ENCODE measurements at regions not wholly inside any gene's neighbourhood (a gene's known extent, or its start where the extent isn't known, plus 50 kb on each side); places are given as distances from the start of the nearest gene placed in this dataset.

DNA sequence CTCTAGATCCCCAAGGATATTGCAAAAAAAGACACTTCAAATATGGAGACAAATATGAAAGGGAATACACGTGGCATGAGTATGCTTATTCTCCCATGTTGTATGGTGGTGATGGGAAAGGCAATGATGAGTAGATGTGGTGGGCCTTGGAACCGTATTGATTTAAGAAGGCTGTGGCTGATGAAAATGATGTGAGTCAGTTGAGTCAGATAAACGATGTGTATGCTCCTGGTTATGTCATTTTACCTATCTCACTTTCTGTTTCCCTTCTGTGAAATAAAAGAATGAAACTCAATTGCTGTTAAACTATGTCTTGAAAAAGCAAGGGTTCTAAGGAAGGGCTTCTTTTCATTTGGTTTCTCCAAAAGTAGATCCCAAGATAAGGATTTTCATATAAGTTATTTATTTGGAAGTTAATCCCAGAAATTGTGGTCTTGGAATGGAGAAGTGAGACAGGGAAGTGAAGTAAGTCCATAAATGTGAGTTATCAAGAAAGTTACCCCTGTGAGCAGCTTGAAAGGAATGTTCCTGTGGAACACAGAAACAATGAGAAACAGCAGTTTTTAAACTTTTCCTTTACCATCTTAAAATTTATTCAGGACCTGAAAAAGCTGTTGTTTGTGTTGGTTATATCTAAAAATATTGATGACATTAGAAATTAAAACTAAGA, 292.0 kb downstream of the DUSP10 start:
- Histone ChIP-seq H3K9ac (ENCODE audit: low read length in 3 of 3) (no peak overlapping the region), H3K36me3 (ENCODE audit: control insufficient read depth in 2 of 3, insufficient read depth in 3 of 3, low read length in 3 of 3) (no peaks in the 10 kb centered on the region), H3K4me3 (ENCODE audit: low read length in 3 of 3) (no peak overlapping the region), H3K27me3 (ENCODE audit: control insufficient read depth, insufficient read depth, low read length) (no peaks in the 10 kb centered on the region), H3K27ac (ENCODE audit: low read depth in 2 of 2, low read length in 2 of 2) (no peak overlapping the region), H3K4me1 (ENCODE audit: control insufficient read depth in 2 of 3, insufficient read depth in 2 of 3, low read depth in 1 of 3, low read length in 3 of 3) (no peaks in the 10 kb centered on the region), H3K9me3 (ENCODE audit: control insufficient read depth in 2 of 3, insufficient read depth in 1 of 3, low read length in 3 of 3) (no peaks in the 10 kb centered on the region)
- FAIRE-seq (no peak), DNase-seq (no peak)
- TF ChIP-seq, protein P1, sequence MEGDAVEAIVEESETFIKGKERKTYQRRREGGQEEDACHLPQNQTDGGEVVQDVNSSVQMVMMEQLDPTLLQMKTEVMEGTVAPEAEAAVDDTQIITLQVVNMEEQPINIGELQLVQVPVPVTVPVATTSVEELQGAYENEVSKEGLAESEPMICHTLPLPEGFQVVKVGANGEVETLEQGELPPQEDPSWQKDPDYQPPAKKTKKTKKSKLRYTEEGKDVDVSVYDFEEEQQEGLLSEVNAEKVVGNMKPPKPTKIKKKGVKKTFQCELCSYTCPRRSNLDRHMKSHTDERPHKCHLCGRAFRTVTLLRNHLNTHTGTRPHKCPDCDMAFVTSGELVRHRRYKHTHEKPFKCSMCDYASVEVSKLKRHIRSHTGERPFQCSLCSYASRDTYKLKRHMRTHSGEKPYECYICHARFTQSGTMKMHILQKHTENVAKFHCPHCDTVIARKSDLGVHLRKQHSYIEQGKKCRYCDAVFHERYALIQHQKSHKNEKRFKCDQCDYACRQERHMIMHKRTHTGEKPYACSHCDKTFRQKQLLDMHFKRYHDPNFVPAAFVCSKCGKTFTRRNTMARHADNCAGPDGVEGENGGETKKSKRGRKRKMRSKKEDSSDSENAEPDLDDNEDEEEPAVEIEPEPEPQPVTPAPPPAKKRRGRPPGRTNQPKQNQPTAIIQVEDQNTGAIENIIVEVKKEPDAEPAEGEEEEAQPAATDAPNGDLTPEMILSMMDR (IDR thresholded peaks at IDR 0.05; ENCODE audit: borderline replicate concordance, extremely low read depth, insufficient read depth): no peak
- intact Hi-C loops (cut with DNase I): no loop called here

DNA sequence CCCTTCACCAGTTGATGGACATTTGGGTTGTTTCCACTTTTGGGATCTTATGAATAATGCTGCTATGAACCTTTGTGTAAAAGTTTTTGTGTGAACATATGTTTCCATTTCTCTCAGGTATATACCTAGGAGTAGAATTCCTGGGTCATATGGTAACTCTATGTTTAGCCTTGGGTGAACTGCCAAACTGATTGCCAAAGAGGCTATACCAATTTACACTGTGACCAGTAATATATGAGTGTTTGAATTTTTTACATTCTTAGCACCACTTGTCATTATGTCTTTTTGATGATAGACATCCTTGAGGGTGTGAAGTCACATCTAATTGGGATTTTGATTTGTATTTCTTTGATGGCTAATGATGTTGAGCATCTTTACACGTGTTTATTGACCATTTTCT, 290.1 kb downstream of the DUSP10 start:
- H3K9me3 ChIP-seq (ENCODE audit: control insufficient read depth in 2 of 3, insufficient read depth in 1 of 3, low read length in 3 of 3): no peaks in the 10 kb centered on the region
- TF ChIP-seq, protein P1 (IDR thresholded peaks at IDR 0.05; ENCODE audit: borderline replicate concordance, extremely low read depth, insufficient read depth): no peak
- H3K36me3 ChIP-seq (ENCODE audit: control insufficient read depth in 2 of 3, insufficient read depth in 3 of 3, low read length in 3 of 3): no peaks in the 10 kb centered on the region
- intact Hi-C loops (cut with DNase I): no loop called here
- H3K4me1 ChIP-seq (ENCODE audit: control insufficient read depth in 2 of 3, insufficient read depth in 2 of 3, low read depth in 1 of 3, low read length in 3 of 3): no peaks in the 10 kb centered on the region
- no peak for FAIRE-seq
- H3K9ac ChIP-seq (ENCODE audit: low read length in 3 of 3): no peak overlapping the region
- DNase-seq: no peak
- H3K27me3 ChIP-seq (ENCODE audit: control insufficient read depth, insufficient read depth, low read length): no peaks in the 10 kb centered on the region
- no peak overlapping the region for H3K27ac ChIP-seq (ENCODE audit: low read depth in 2 of 2, low read length in 2 of 2)
- no peak overlapping the region for H3K4me3 ChIP-seq (ENCODE audit: low read length in 3 of 3)

DNA sequence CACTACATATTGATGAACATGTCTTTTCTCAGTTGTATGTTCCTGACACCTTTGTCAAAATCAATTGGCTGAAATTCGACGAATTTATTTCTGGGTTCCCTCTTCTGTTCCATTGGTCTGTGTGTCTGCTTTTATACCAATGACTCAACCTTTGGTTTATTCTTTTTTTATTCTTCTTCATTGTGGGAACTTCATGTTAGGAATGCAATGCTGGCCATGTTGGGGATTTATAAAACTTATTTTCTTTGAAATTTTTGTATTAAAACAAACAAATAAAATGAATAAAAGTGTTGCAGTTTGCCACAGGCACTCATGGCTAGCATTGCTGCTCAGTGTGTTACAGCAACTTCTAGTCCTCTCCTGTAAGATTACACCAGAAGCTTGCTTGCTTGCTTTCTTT, 287.8 kb downstream of the DUSP10 start:
- Histone ChIP-seq H3K4me1 (ENCODE audit: control insufficient read depth in 2 of 3, insufficient read depth in 2 of 3, low read depth in 1 of 3, low read length in 3 of 3) (no peaks in the 10 kb centered on the region), H3K36me3 (ENCODE audit: control insufficient read depth in 2 of 3, insufficient read depth in 3 of 3, low read length in 3 of 3) (no peaks in the 10 kb centered on the region), H3K4me3 (ENCODE audit: low read length in 3 of 3) (no peak overlapping the region), H3K27ac (ENCODE audit: low read depth in 2 of 2, low read length in 2 of 2) (no peak overlapping the region), H3K27me3 (ENCODE audit: control insufficient read depth, insufficient read depth, low read length) (no peaks in the 10 kb centered on the region), H3K9ac (ENCODE audit: low read length in 3 of 3) (no peak overlapping the region), H3K9me3 (ENCODE audit: control insufficient read depth in 2 of 3, insufficient read depth in 1 of 3, low read length in 3 of 3) (no peaks in the 10 kb centered on the region)
- DNase-seq (no peak), FAIRE-seq (no peak)
- intact Hi-C loops (cut with DNase I): no loop called here
- TF ChIP-seq, protein P1 (IDR thresholded peaks at IDR 0.05; ENCODE audit: borderline replicate concordance, extremely low read depth, insufficient read depth): no peak

DNA sequence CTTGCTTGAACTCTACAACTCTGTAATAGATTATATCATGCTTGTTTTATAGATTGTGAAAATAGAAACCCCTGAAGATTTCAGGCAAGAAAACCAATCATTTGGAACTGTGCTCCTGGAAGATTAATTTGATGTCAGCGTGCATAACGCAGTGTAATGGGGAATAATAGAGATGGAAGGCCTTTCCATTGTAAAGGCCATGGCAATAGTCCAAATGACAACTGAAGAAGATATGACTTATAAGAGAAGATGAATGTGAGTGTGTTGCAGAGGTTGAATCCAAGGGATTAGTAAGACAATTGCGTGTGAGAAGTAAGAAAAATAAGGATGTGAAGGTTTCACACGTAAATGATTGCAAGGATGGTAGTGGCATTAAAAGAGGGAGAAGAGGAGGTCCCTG, 285.0 kb downstream of the DUSP10 start:
- DNase-seq: no peak
- intact Hi-C loops (cut with DNase I): no loop called here
- Histone ChIP-seq H3K4me3 (ENCODE audit: low read length in 3 of 3) (no peak overlapping the region), H3K36me3 (ENCODE audit: control insufficient read depth in 2 of 3, insufficient read depth in 3 of 3, low read length in 3 of 3) (no peaks in the 10 kb centered on the region), H3K27me3 (ENCODE audit: control insufficient read depth, insufficient read depth, low read length) (no peaks in the 10 kb centered on the region), H3K27ac (ENCODE audit: low read depth in 2 of 2, low read length in 2 of 2) (no peak overlapping the region), H3K9ac (ENCODE audit: low read length in 3 of 3) (no peak overlapping the region), H3K9me3 (ENCODE audit: control insufficient read depth in 2 of 3, insufficient read depth in 1 of 3, low read length in 3 of 3) (no peaks in the 10 kb centered on the region), H3K4me1 (ENCODE audit: control insufficient read depth in 2 of 3, insufficient read depth in 2 of 3, low read depth in 1 of 3, low read length in 3 of 3) (no peaks in the 10 kb centered on the region)
- no peak for FAIRE-seq
- TF ChIP-seq, protein P1 (IDR thresholded peaks at IDR 0.05; ENCODE audit: borderline replicate concordance, extremely low read depth, insufficient read depth): no peak
